ENCODE measurements at regions not wholly inside any gene's neighbourhood (a gene's known extent, or its start where the extent isn't known, plus 50 kb on each side); places are given as distances from the start of the nearest gene placed in this dataset.
"Not testable (repeated sequence)": the region's sequence is repeated elsewhere in the genome, so short reads cannot be mapped to it uniquely, and the experiment has no call there.

GRCh38 chr16:17005963-17006362 is 464.8 kb downstream of the XYLT1 start:
- TF ChIP-seq CTCF (IDR thresholded peaks at IDR 0.05 in 4 of 5, conservative IDR thresholded peaks at IDR 0.05 in 1 of 5); POLR2A (IDR thresholded peaks at IDR 0.05): not testable (repeated sequence)

Data from gastrocnemius medialis (tissue), 4 donors.